Breast epithelium (tissue), 4 donors: ENCODE measurements at regions not wholly inside any gene's neighbourhood (a gene's known extent, or its start where the extent isn't known, plus 50 kb on each side); places are given as distances from the start of the nearest gene placed in this dataset.

Experiments
- DNase-seq, 2 donors: peaks; one replicate each; pipeline ENCODE4 v3.0.0-alpha.2; 2019; ENCODE audit warnings: low spot score in 2 of 2
- H3K27ac ChIP-seq, 2 donors: fragments of 200-600 bp; sonication (generic) in 1 of 2; one replicate each; pipeline ENCODE4 v1.5.1; 2016 to 2019; ENCODE audit warnings: mild to moderate bottlenecking in 1 of 2
- H3K27me3 ChIP-seq, 2 donors: fragments of 200-600 bp; sonication (generic) in 1 of 2; one replicate each; pipeline versions ENCODE4 v1.5.1 to v1.6.0; 2017 to 2019; ENCODE audit warnings: control low read depth in 1 of 2, mild to moderate bottlenecking in 1 of 2
- H3K36me3 ChIP-seq: fragments of 200-600 bp; one replicate; pipeline ENCODE4 v1.5.1; 2019
- H3K4me1 ChIP-seq, 2 donors: fragments of 200-600 bp; sonication (generic); one replicate each; pipeline ENCODE4 v1.5.1; 2016 to 2019; ENCODE audit warnings: control low read depth in 1 of 2
- H3K4me3 ChIP-seq, 3 donors: fragments of 200-600 bp; sonication (generic); 1 replicate in 2 of 3; 2 replicates in 1 of 3; pipeline ENCODE4 v1.5.1; 2016 to 2019; ENCODE audit warnings: mild to moderate bottlenecking in 3 of 3, moderate library complexity in 2 of 3
- H3K9me3 ChIP-seq, 2 donors: fragments of 200-600 bp; sonication (generic) in 1 of 2; one replicate each; pipeline ENCODE4 v1.5.1; 2016 to 2019; ENCODE audit warnings: control low read depth in 1 of 2
- POLR2A ChIP-seq: fragments of 450-650 bp; IDR thresholded peaks from one replicate; pipeline ENCODE4 v1.6.1; 2016; ENCODE audit warnings: antibody characterized with exemption, mild to moderate bottlenecking, moderate library complexity
- POLR2AphosphoS5 ChIP-seq, 3 donors: sonication (generic); formaldehyde crosslinking; IDR thresholded peaks; one replicate each; pipeline ENCODE4 v1.6.1; 2017; ENCODE audit warnings: antibody characterized with exemption in 3 of 3
- intact Hi-C: fragments of 100-400 bp; cut with DNase I; formaldehyde crosslinking; loops from one replicate; pipeline ENCODE4 v1.15.1; 2023; ENCODE audit warnings: low total_unique reads
- TF ChIP-seq, protein P1 (sequence below), 3 donors: fragments of 450-650 bp; IDR thresholded peaks; one replicate each; pipeline ENCODE4 v1.5.1; 2016 to 2017; ENCODE audit warnings: antibody characterized with exemption in 3 of 3, mild to moderate bottlenecking in 3 of 3, moderate library complexity in 3 of 3

DNA sequence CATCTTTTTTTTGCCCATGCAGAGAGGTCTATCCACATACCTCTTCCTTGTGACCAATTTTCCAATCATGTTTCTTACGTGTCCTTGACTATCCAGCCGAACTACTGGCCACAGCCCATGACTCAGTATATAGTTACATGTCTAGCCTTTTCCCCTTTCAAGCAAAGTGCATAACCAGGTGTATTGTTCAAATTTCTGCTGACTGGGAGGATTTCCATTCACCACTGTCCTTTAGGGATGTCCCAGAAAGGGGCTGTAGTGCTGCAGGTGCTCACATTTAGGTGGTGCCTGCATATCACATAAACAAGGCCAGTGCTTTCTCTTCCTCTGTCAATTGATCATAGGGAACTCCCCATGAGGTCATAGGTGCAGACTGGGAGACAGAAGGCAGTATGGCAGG lies 69.4 kb upstream of the ALDH1A3 start:
- no peak for DNase-seq
- Histone ChIP-seq H3K27me3 (no peaks in the 10 kb centered on the region), H3K9me3 (peaks cover 21 to 23% of the 10 kb centered on the region in 2 donors), H3K27ac (no peak overlapping the region), H3K4me1 (no peaks in the 10 kb centered on the region), H3K4me3 (no peak overlapping the region), H3K36me3 (no peaks in the 10 kb centered on the region)
- intact Hi-C loops, result no loop called here
- TF ChIP-seq POLR2AphosphoS5 (IDR thresholded peaks at IDR 0.05) (no peak), POLR2A (no peak)
- TF ChIP-seq, protein P1, sequence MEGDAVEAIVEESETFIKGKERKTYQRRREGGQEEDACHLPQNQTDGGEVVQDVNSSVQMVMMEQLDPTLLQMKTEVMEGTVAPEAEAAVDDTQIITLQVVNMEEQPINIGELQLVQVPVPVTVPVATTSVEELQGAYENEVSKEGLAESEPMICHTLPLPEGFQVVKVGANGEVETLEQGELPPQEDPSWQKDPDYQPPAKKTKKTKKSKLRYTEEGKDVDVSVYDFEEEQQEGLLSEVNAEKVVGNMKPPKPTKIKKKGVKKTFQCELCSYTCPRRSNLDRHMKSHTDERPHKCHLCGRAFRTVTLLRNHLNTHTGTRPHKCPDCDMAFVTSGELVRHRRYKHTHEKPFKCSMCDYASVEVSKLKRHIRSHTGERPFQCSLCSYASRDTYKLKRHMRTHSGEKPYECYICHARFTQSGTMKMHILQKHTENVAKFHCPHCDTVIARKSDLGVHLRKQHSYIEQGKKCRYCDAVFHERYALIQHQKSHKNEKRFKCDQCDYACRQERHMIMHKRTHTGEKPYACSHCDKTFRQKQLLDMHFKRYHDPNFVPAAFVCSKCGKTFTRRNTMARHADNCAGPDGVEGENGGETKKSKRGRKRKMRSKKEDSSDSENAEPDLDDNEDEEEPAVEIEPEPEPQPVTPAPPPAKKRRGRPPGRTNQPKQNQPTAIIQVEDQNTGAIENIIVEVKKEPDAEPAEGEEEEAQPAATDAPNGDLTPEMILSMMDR (IDR thresholded peaks at IDR 0.05), result no peak

DNA sequence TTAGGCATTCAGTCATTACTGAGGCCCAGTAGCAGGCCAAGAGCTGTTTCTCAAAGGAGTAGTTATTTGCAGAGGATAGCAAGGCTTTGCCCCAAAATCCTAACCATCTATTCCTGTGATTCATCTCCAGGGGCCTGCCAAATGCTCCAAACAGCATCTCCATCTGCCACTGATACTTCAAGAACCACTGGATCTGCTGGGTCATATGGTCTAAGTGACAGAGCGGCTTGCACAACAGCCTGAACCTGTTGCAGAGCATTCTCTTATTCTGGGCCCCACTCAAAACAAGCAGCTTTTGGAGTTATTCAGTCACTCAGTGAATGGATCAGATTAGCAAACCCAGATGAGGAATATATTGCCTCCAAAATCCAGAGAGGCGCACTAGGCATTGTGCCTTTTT lies 68.8 kb upstream of the ALDH1A3 start:
- TF ChIP-seq POLR2AphosphoS5 (IDR thresholded peaks at IDR 0.05), result no peak
- TF ChIP-seq, protein P1 (IDR thresholded peaks at IDR 0.05), result no peak
- Histone ChIP-seq H3K4me1 (no peaks in the 10 kb centered on the region), H3K27me3 (no peaks in the 10 kb centered on the region), H3K27ac (no peak overlapping the region), H3K9me3 (peaks cover 25 to 27% of the 10 kb centered on the region in 2 donors), H3K36me3 (no peaks in the 10 kb centered on the region), H3K4me3 (no peak overlapping the region)
- no peak for DNase-seq
- intact Hi-C loops, result no loop called here

DNA sequence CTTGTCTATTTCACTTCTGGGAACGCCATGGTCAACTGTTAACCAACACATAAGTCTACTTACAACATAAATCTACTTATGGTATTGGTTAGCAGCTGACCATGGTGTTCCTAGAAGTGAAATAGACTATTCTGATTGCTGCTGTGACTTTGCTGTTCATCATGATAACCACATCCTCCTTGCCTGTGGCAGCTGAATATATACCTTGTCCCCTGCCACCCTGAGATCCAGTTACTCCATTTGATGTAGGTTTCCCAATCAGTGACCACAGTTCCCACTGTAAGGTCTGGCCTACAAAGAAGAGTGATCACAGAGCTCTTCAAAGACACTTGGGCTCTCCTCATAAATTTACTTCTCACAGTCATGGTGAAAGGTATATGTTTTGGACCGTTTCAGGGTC lies 66.8 kb upstream of the ALDH1A3 start:
- no peaks in the 10 kb centered on the region for H3K36me3 ChIP-seq
- intact Hi-C loops, result no loop called here
- no peak for DNase-seq
- no peak overlapping the region for H3K27ac ChIP-seq
- H3K9me3 ChIP-seq, result peaks cover 17 to 32% of the 10 kb centered on the region in 2 donors
- no peaks in the 10 kb centered on the region for H3K27me3 ChIP-seq
- H3K4me3 ChIP-seq, result no peak overlapping the region
- no peaks in the 10 kb centered on the region for H3K4me1 ChIP-seq
- TF ChIP-seq POLR2AphosphoS5 (IDR thresholded peaks at IDR 0.05) (no peak), POLR2A (no peak)
- TF ChIP-seq, protein P1 (IDR thresholded peaks at IDR 0.05), result no peak

DNA sequence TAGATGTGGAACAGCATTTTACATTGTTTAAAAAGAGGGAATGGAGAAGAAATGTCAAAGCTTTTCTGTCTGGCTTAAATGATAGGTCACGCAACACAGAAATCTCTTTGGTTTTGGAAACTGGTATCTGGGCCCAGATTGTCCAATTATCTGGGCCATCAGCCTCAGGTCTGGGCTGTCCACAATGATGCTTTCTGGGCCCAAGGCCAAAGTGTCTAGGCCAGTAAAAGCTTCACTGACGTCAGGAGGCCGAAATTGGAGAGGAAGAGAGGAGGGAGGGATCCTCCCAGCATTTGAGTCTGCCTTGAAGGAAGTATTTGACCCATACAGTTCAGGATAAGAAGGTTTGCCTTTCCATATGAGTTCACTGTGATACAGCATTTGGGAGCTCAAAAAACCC lies 60.7 kb upstream of the ALDH1A3 start:
- DNase-seq, result no peak

DNA sequence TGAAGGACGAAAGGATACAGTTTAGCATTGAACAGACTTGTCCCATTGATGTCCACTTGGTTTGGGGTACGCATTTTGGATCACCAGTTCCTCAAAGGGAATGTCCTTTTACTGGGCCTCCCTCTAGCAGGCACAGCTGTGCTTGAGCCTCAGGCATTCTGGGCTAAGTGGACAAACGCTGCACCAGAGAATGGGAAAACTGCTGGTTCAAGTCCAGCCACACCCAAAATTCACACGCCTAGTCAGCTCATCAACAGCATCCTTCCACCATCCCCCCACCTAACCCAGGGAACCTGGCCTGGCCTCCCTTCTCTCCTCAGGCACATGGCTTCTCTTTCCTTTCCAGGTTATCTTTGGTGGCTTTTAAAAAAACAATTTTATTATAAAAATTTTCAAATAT lies 59.1 kb upstream of the ALDH1A3 start:
- DNase-seq, result no peak
- H3K36me3 ChIP-seq, result no peaks in the 10 kb centered on the region
- no peak overlapping the region for H3K4me3 ChIP-seq
- H3K27me3 ChIP-seq, result no peaks in the 10 kb centered on the region
- TF ChIP-seq POLR2A (no peak), POLR2AphosphoS5 (IDR thresholded peaks at IDR 0.05) (no peak)
- TF ChIP-seq, protein P1 (IDR thresholded peaks at IDR 0.05), result no peak
- intact Hi-C loops, result no loop called here
- peaks cover 7 to 23% of the 10 kb centered on the region in 2 donors for H3K9me3 ChIP-seq
- no peaks in the 10 kb centered on the region for H3K4me1 ChIP-seq
- no peak overlapping the region for H3K27ac ChIP-seq

More for the DNA sequence above, 60.7 kb upstream of the ALDH1A3 start:
- Histone ChIP-seq H3K27me3 (no peaks in the 10 kb centered on the region), H3K4me1 (no peaks in the 10 kb centered on the region), H3K4me3 (no peak overlapping the region), H3K9me3 (peaks cover 14 to 34% of the 10 kb centered on the region in 2 donors), H3K27ac (no peak overlapping the region), H3K36me3 (no peaks in the 10 kb centered on the region)
- intact Hi-C loops, result no loop called here
- TF ChIP-seq POLR2AphosphoS5 (IDR thresholded peaks at IDR 0.05) (no peak), POLR2A (no peak)
- TF ChIP-seq, protein P1 (IDR thresholded peaks at IDR 0.05), result no peak
